GM18951 (cell line): ENCODE measurements at regions not wholly inside any gene's neighbourhood (a gene's known extent, or its start where the extent isn't known, plus 50 kb on each side); places are given as distances from the start of the nearest gene placed in this dataset.

ENCODE experiments used
- POLR2A ChIP-seq: IDR thresholded peaks from 4 replicates; pipeline ENCODE4 v1.6.1; 2011; ENCODE audit warnings: mild to moderate bottlenecking; ENCODE audit not compliant: insufficient read length, insufficient read depth; ENCODE audit errors: extremely low read depth
- in situ Hi-C: fragments of 300-500 bp; cut with MboI; formaldehyde crosslinking; loops from one replicate; pipeline ENCODE4 v1.12.0; 2022; ENCODE audit warnings: low sequenced_read_pairs, mixed read lengths, inconsistent platforms; ENCODE audit not compliant: unreplicated experiment

DNA sequence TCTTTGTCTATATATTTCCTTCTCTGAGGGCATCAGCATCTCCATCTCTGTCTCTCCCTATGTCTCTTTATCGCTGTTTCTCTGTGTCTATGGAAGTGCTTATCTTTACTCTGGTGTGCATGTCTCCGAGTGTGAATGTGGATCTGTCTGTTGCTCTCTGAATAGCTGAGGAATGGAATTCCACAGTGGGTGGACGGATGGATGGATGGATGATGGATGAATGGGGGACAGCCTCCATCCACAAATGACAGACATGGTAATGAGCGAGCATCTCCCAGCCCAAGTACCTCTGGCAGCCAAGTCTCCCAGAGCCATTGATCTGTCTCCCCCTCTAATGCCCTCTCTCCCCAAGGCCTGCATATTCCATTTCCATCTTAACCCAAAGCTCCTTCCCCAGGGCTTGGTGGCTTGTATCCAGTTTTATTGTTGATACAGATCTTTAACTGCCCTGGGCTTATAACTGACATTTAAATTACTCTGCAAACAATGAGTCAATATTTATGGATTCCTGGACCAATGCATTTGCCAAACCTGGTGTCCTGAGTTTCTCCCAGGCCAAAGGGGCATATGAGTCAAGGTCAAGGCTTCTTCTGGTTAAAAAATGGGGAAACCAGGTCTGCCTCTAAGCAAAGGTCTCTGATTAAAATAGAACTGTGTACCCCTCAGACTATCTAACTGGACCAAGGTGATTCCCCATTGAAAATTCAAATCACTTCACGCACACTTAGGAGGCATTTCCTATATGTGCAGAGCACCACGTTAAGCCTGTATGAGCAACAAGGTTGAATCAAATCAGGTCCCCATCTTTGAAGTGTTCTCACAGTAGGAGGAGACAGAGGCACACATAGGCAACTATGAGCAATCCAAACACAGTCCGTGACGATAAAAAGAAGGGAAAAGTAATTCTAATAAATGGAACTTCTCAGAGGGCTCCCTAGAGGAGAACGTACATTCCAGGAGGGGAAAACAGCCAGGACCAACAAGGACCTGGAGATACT, 109.9 kb downstream of the TLE3 start:
- no peak for TF ChIP-seq POLR2A
- in situ Hi-C loops = no loop called here

DNA sequence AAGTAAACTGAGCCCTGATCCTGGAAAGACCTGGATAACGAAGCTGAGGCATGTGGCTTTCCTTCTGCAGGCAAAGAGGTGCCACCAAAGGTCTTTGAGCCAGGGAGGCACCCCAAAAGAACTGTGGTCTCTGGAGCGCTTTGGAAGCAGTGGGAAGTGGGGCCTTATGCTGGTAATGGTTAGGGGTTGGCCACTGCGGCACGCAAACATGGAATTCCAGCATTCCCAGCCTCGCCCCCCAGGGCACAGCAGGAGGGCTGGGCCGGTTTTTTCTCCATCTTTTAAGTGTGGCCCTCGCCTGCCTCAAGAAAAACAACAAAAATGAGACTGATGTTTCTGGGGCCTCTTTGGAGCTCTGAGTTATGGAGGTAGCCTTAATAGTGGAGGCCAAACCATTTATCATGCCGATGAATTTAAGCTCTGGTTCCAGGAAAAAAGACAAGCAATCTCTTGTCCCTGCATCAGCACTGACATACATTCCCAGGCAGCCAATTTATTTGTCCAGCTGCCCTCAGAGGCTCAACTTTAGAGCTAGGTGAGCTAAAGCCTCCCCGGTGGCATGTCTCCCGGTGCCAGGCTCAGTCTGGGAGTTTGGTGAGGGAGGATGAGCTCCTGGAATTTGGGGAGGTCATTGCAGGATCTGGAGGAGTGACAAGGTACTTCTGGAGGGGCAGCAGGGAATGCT, 109.0 kb downstream of the TLE3 start:
- no peak for TF ChIP-seq POLR2A
- in situ Hi-C loops = no loop called here

DNA sequence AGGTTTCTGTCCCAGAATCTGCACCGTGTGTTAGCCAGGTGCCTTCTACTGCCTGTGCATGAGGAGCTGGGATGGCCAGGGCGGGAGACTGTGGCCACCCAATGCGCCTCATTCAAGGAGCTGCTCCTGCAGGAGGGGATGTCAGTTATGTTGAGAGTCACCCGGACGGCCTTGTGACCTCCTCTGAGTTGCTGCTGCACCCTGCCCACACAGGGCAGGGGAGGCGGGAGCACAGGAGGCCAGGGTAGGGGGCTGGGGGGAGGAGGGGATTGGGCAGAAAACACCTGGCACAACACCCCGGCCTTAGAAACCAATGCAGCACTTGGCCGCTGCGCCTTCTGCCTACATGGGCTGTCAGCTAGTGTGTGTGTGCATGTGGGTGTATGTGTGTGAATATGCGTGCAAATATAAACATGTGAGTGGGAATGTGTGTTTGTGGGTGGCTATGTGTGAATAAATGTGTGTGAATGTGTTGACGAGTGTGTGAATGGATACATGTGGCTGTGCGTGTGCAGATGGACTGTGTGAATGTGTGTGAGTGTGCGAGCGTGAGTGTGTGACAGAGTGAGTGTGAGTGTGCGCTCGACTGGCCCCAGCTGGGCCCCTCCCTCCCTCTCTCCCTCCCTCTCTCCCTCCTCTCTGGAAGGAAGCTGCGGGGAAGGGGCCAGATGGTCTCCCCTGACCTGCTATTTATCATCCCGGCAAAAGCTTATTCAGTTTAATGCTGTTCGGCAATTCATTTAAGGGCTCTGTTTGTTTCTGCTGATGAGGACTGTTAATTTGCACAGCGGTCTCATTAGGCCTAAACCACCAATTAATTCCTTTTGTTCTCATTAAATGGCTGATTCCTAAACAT, 106.9 kb downstream of the TLE3 start:
- in situ Hi-C loops = no loop called here
- TF ChIP-seq POLR2A = no peak

DNA sequence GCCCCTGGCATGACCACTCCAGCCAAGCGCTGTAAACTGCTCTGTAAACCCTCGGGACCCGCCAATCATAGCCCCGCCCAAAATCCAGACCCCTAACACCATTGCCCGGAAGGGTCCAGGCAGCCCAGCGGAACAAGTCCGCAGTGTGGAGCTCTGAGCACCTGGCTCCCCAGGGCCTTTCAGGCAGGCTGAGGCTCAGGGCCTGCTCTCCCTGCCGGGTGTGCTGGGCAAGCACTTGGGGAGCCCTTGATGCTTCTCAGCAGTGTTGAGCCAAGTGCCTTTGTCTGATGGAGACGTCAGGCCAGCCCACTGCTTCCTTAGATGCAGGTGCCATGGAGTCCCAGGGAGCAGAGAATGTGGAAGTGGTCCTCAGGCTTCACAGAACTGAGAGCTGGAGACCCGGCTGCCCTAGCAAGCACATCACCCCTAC, 106.2 kb downstream of the TLE3 start:
- TF ChIP-seq POLR2A = no peak
- in situ Hi-C loops = no loop called here

DNA sequence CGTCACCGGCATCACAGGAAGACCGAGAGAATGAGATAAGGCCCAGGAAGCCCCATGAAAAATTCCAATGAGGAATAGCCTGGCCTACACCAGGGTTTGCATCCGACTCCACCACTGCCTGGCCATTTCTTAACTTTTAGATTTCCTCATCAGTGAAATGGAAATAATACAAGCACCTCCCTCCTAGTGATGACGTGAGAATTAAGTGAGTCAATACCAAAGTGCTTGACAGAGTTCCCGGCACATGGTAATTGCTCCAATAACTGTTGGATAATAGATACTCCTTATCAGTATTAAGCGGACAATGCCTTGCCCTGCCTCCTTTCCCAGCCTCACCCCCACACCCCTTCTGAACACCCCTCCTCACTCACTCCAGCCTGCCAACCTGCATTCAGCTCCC, 105.4 kb downstream of the TLE3 start:
- in situ Hi-C loops = no loop called here
- no peak for TF ChIP-seq POLR2A

DNA sequence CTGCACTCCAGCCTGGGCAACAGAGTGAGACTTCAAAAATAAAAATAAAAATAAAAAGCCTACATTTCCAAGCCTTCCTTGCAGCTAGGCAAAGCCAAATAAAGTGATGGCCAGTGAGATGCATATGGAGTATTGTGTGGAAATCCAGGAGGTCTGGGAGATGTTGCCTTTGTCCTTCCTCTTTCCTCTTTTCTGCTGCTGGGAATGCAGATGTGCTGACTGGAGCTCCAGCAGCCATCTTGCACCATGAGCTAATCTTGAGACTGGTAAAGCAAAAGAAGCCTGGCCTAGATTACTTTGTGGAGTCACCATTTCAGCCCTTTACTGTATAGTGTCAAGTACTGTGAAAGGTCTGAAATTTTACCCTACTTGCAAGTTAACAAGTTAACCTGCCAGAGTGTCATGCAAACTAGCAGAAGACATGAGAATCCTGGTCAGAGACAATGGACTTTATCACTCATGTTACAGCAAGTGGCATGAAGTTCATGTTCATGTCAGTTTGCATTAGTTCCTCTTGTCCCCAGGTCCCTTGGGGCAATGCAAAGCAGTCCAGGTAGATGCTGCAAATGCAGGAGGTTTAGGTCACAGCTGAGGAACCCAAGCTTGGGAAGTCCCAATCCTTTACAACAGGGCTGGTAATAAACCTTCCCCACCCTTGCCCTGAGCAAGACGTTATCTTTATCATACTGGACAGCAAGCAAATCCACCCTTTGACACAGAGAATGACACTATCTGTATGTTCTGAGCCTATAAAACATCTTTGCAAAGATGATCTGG, 103.1 kb downstream of the TLE3 start:
- in situ Hi-C loops = no loop called here
- TF ChIP-seq POLR2A = no peak

DNA sequence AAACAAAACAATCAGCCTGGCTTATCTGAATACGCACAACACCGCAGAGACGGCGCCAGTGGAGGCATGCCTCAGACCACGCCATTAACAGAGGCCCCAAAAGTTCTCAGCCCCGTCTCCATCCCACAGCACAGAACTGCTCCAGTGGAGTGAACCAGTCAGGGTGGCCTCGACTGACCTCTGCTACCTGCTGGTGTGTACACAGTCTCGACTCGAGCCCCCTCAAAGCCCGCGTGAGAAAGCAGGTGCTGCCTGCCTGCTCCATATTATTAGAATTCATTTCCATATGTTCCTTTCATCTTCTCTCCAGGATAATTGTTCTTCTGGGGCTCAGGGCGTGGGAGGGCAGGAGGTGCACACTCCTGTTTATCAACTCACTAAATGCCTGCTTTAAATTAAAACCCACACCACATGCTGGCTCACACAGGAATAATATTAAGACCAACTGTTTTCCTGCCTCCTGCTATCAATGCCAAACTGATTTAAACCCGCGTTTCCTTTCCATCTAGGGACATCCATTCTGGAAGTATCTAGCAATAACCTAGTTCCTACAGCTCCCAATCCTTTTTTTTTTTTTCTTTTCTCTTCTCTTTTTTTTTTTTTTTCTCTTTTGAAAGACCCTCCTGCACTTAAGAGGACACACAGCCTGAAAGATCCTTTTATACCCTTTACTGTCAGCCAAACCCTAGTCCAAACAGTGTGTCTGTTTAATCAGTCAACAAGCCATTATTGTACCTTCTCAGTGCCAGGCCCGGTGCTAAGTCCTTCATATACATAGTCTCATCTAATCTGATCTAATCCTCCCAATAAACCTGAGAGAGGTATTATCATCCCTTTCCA, 101.2 kb downstream of the TLE3 start:
- in situ Hi-C loops = no loop called here
- no peak for TF ChIP-seq POLR2A

DNA sequence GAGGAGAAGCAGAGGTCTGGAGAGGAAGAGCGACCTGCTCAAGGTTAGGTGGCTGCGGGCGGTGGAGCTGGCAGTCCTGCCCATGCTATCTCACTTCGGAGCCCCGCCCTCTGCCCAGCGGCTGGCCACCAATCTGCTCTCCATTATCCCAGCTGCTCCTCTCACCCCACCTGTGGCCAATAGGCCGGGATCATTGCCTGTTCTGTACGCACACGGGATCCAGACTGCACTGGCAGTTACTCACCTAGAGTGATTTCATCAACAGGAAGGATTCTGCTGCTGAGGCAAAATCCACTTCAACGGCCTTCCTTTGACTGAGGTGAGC, 100.6 kb downstream of the TLE3 start:
- in situ Hi-C loops = no loop called here
- no peak for TF ChIP-seq POLR2A
